ENCODE measurements at regions not wholly inside any gene's neighbourhood (a gene's known extent, or its start where the extent isn't known, plus 50 kb on each side); places are given as distances from the start of the nearest gene placed in this dataset.

GRCh38 chr3:22007368-22007767 lies 256.4 kb upstream of the ZNF385D start:
- no peak for TF ChIP-seq JUN (IDR thresholded peaks at IDR 0.05; ENCODE audit: borderline replicate concordance, insufficient read depth, insufficient read length, low read depth)
- TF ChIP-seq POLR2A (IDR thresholded peaks at IDR 0.05; ENCODE audit: low read depth, low read length), result no peak
- intact Hi-C loops (cut with micrococcal nuclease) (no loop called here), dilution Hi-C loops (cut with MboI; ENCODE audit: extremely low pct_ligation_motif_present, low sequenced_read_pairs) (no loop called here)
- Histone ChIP-seq H3K9me1 (replicated peaks; ENCODE audit: control insufficient read depth, extremely low read depth, insufficient read depth, low read length) (no peaks in the 10 kb centered on the region), H3K4me1 (ENCODE audit: control insufficient read depth, extremely low read depth, insufficient read depth, low read length) (no peaks in the 10 kb centered on the region), H3K36me3 (ENCODE audit: control insufficient read depth in 2 of 2, extremely low read depth in 1 of 2, insufficient read depth in 2 of 2, low read length in 2 of 2) (no peaks in the 10 kb centered on the region), H3K4me2 (ENCODE audit: insufficient read depth, low read length) (no peak overlapping the region), H3K9ac (replicated peaks; ENCODE audit: extremely low read depth, insufficient read depth, low read length) (no peak overlapping the region), H3K79me2 (ENCODE audit: control insufficient read depth, insufficient read depth, low read length) (no peaks in the 10 kb centered on the region), H4K20me1 (replicated peaks; ENCODE audit: control insufficient read depth, extremely low read depth, insufficient read depth, low read length) (no peaks in the 10 kb centered on the region), H2AFZ (ENCODE audit: low read depth, low read length) (no peak overlapping the region), H3K4me3 (replicated peaks in 1 of 3; ENCODE audit: insufficient read depth in 1 of 3, low read depth in 1 of 3, low read length in 3 of 3) (no peak overlapping the region), H3K27ac (ENCODE audit: insufficient read depth, low read depth, low read length) (no peak overlapping the region), H3K9me3 (replicated peaks; ENCODE audit: control insufficient read depth, insufficient read depth, low read length) (no peaks in the 10 kb centered on the region), H3K27me3 (ENCODE audit: control insufficient read depth in 2 of 2, insufficient read depth in 2 of 2, low read length in 2 of 2) (no peaks in the 10 kb centered on the region)
- ChIA-PET POLR2A (no interaction called here), CTCF (no interaction called here)
- no TSS peak for BruUV-seq (replicated peaks)
- FAIRE-seq (no peak), DNase-seq (ENCODE audit: low read depth, low spot score) (no peak)

GRCh38 chr3:22010997-22011396 lies 260.0 kb upstream of the ZNF385D start:
- ChIA-PET CTCF (no interaction called here), POLR2A (no interaction called here)
- intact Hi-C loops (cut with micrococcal nuclease) (no loop called here), dilution Hi-C loops (cut with MboI; ENCODE audit: extremely low pct_ligation_motif_present, low sequenced_read_pairs) (no loop called here)
- H3K9me1 ChIP-seq (replicated peaks; ENCODE audit: control insufficient read depth, extremely low read depth, insufficient read depth, low read length), result no peaks in the 10 kb centered on the region
- no peaks in the 10 kb centered on the region for H3K79me2 ChIP-seq (ENCODE audit: control insufficient read depth, insufficient read depth, low read length)
- FAIRE-seq (no peak), DNase-seq (ENCODE audit: low read depth, low spot score) (no peak)
- no peaks in the 10 kb centered on the region for H3K9me3 ChIP-seq (replicated peaks; ENCODE audit: control insufficient read depth, insufficient read depth, low read length)
- no peaks in the 10 kb centered on the region for H4K20me1 ChIP-seq (replicated peaks; ENCODE audit: control insufficient read depth, extremely low read depth, insufficient read depth, low read length)
- H3K4me2 ChIP-seq (ENCODE audit: insufficient read depth, low read length), result no peak overlapping the region
- H3K4me3 ChIP-seq (replicated peaks in 1 of 3; ENCODE audit: insufficient read depth in 1 of 3, low read depth in 1 of 3, low read length in 3 of 3), result no peak overlapping the region
- TF ChIP-seq MAX (IDR thresholded peaks at IDR 0.05; ENCODE audit: insufficient read depth, insufficient read length) (no peak), JUN (IDR thresholded peaks at IDR 0.05; ENCODE audit: borderline replicate concordance, insufficient read depth, insufficient read length, low read depth) (no peak), POLR2A (IDR thresholded peaks at IDR 0.05; ENCODE audit: low read depth, low read length) (no peak), GATA2 (IDR thresholded peaks at IDR 0.05; ENCODE audit: insufficient read depth, insufficient read length, low read depth, low read length) (no peak), FOS (IDR thresholded peaks at IDR 0.05; ENCODE audit: borderline replicate concordance, insufficient read depth, low read length) (no peak), EZH2 (IDR thresholded peaks at IDR 0.05; ENCODE audit: borderline replicate concordance, low read depth, low read length, severe bottlenecking) (no peak), MYC (IDR thresholded peaks at IDR 0.05; ENCODE audit: low read depth, low read length) (no peak), CTCF (IDR thresholded peaks at IDR 0.05; ENCODE audit: extremely low read depth in 1 of 2, insufficient read depth in 1 of 2, low read depth in 1 of 2, low read length in 2 of 2) (no peak)
- H3K9ac ChIP-seq (replicated peaks; ENCODE audit: extremely low read depth, insufficient read depth, low read length), result no peak overlapping the region
- no peaks in the 10 kb centered on the region for H3K36me3 ChIP-seq (ENCODE audit: control insufficient read depth in 2 of 2, extremely low read depth in 1 of 2, insufficient read depth in 2 of 2, low read length in 2 of 2)
- H2AFZ ChIP-seq (ENCODE audit: low read depth, low read length), result no peak overlapping the region
- no peaks in the 10 kb centered on the region for H3K4me1 ChIP-seq (ENCODE audit: control insufficient read depth, extremely low read depth, insufficient read depth, low read length)
- no peaks in the 10 kb centered on the region for H3K27me3 ChIP-seq (ENCODE audit: control insufficient read depth in 2 of 2, insufficient read depth in 2 of 2, low read length in 2 of 2)
- no peak overlapping the region for H3K27ac ChIP-seq (ENCODE audit: insufficient read depth, low read depth, low read length)
- no TSS peak for BruUV-seq (replicated peaks)

Data from endothelial cell of umbilical vein (primary cell).